ENCODE measurements at regions not wholly inside any gene's neighbourhood (a gene's known extent, or its start where the extent isn't known, plus 50 kb on each side); places are given as distances from the start of the nearest gene placed in this dataset.

DNA sequence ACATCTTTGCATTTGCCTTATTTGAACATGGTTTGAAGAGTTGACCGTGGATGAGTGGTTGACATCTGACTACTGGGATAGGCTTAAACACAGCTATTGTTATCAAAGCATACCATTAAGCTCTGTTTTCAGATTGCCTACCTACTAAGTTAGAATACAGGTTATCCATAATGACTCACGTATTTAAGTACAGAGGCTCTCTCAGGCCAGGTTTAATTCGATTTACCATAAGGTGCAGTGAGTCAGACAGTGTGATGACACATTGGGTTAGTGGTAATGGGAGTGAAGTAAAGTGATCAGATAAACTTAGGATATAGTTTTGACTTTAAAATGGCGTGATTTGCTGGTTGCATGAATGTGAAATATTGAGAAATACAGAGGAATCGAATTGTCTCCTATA lies 732.0 kb upstream of the CTNND2 start:
- 64% methylated on average over 4 of the region's 5 CpGs for WGBS

DNA sequence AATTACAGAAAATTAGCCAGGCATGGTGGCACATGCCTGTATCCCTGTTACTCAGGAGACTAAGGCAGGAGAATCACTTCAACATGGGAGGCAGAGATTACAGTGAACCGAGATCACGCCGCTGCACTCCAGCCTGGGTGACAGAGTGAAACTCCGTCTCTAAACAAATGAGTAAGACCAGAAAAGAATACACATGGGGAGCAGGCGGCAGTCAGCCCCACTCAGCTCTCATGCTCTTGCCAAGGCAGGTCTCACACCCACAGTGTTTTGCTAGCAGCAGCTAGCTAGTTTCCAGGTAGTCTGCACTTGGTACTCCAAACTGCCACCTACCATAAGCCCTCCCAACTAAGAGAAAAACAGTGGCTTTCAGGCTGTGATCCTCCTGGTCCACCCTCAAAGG lies 722.3 kb upstream of the CTNND2 start:
- Histone ChIP-seq H3K23ac (ENCODE audit: low read length in 2 of 2) (no peak overlapping the region), H3K4me2 (ENCODE audit: low read length, poor library complexity, severe bottlenecking) (no peak overlapping the region), H3K36me3 (ENCODE audit: control insufficient read depth in 1 of 2, insufficient read depth in 2 of 2, low read depth in 1 of 2, low read length in 2 of 2) (no peaks in the 10 kb centered on the region), H4K91ac (ENCODE audit: low read length) (no peak overlapping the region), H2BK15ac (ENCODE audit: low read depth, poor library complexity, severe bottlenecking) (no peak overlapping the region), H2BK12ac (ENCODE audit: low read length in 2 of 2) (no peak overlapping the region), H3K27me3 (ENCODE audit: control insufficient read depth in 1 of 2, insufficient read depth in 1 of 2, low read length in 2 of 2) (no peaks in the 10 kb centered on the region), H3K4ac (ENCODE audit: low read depth in 1 of 2, low read length in 2 of 2) (no peak overlapping the region), H2AFZ (ENCODE audit: low read depth, low read length) (no peak overlapping the region), H2BK5ac (ENCODE audit: low read depth, low read length, poor library complexity, severe bottlenecking) (no peak overlapping the region), H3K79me1 (replicated peaks; ENCODE audit: low read length, poor library complexity, severe bottlenecking) (no peaks in the 10 kb centered on the region), H3K9me3 (ENCODE audit: control insufficient read depth, low read length) (peaks cover 14% of the 10 kb centered on the region), H3K14ac (ENCODE audit: low read length in 2 of 2) (no peak overlapping the region), H2AK5ac (ENCODE audit: low read length, severe bottlenecking) (no peak overlapping the region), H3K18ac (ENCODE audit: low read depth in 1 of 2, low read length in 2 of 2) (no peak overlapping the region), H3K27ac (ENCODE audit: low read length, poor library complexity, severe bottlenecking) (no peak overlapping the region), H3K4me1 (ENCODE audit: control insufficient read depth, insufficient read depth, low read depth, low read length) (no peaks in the 10 kb centered on the region), H4K8ac (ENCODE audit: low read length) (no peak overlapping the region), H2BK120ac (ENCODE audit: low read depth, low read length) (no peak overlapping the region), H3K9ac (ENCODE audit: low read length) (no peak overlapping the region), H3K4me3 (ENCODE audit: insufficient read depth in 1 of 2, low read depth in 1 of 2, low read length in 2 of 2) (no peak overlapping the region)
- DNase-seq: no peak
- WGBS: 93% methylated on average over 5 of the region's 5 CpGs

More for the DNA sequence above, 732.0 kb upstream of the CTNND2 start:
- no peak overlapping the region for H2AK5ac ChIP-seq (ENCODE audit: low read length, severe bottlenecking)
- H3K27ac ChIP-seq (ENCODE audit: low read length, poor library complexity, severe bottlenecking): no peak overlapping the region
- H3K9me3 ChIP-seq (ENCODE audit: control insufficient read depth, low read length): peaks cover 14% of the 10 kb centered on the region
- no peak overlapping the region for H2BK12ac ChIP-seq (ENCODE audit: low read length in 2 of 2)
- H3K4me2 ChIP-seq (ENCODE audit: low read length, poor library complexity, severe bottlenecking): no peak overlapping the region
- no peak overlapping the region for H3K14ac ChIP-seq (ENCODE audit: low read length in 2 of 2)
- no peak overlapping the region for H3K23ac ChIP-seq (ENCODE audit: low read length in 2 of 2)
- H4K91ac ChIP-seq (ENCODE audit: low read length): no peak overlapping the region
- no peak overlapping the region for H3K18ac ChIP-seq (ENCODE audit: low read depth in 1 of 2, low read length in 2 of 2)
- no peaks in the 10 kb centered on the region for H3K79me1 ChIP-seq (replicated peaks; ENCODE audit: low read length, poor library complexity, severe bottlenecking)
- no peak overlapping the region for H2BK15ac ChIP-seq (ENCODE audit: low read depth, poor library complexity, severe bottlenecking)
- H3K4ac ChIP-seq (ENCODE audit: low read depth in 1 of 2, low read length in 2 of 2): no peak overlapping the region
- no peak for DNase-seq
- H2BK120ac ChIP-seq (ENCODE audit: low read depth, low read length): no peak overlapping the region
- no peak overlapping the region for H3K4me3 ChIP-seq (ENCODE audit: insufficient read depth in 1 of 2, low read depth in 1 of 2, low read length in 2 of 2)
- no peak overlapping the region for H2BK5ac ChIP-seq (ENCODE audit: low read depth, low read length, poor library complexity, severe bottlenecking)
- no peaks in the 10 kb centered on the region for H3K36me3 ChIP-seq (ENCODE audit: control insufficient read depth in 1 of 2, insufficient read depth in 2 of 2, low read depth in 1 of 2, low read length in 2 of 2)
- no peak overlapping the region for H2AFZ ChIP-seq (ENCODE audit: low read depth, low read length)
- H4K8ac ChIP-seq (ENCODE audit: low read length): no peak overlapping the region
- no peak overlapping the region for H3K9ac ChIP-seq (ENCODE audit: low read length)
- no peaks in the 10 kb centered on the region for H3K27me3 ChIP-seq (ENCODE audit: control insufficient read depth in 1 of 2, insufficient read depth in 1 of 2, low read length in 2 of 2)
- H3K4me1 ChIP-seq (ENCODE audit: control insufficient read depth, insufficient read depth, low read depth, low read length): no peaks in the 10 kb centered on the region

DNA sequence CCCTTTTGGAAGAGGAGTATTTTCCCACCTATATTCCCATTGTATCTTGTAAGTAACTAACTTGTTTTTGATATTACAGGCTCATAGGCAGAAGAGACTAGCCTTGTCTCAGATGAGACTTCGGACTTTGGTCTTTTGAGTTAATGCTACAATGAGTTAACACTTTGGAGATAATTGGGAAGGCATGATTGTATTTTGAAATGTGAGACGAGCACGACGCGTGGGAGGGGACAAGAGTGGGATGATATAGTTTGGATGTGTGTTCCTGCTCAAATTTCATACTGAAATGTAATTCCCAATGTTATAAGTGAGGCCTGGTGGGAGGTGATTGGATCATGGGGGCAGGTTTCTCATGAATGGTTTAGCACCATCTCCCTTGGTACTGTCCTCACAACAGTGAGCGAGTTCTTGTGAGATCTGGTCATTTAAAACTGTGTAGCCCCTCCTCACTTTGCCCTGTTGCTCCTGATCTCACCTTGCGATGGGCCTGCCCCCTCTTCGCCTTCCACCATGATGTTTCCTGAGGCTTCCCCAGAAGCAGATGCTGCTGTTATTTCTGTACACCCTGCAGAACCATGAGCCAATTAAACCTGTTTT lies 721.5 kb upstream of the CTNND2 start:
- no peak overlapping the region for H2AK5ac ChIP-seq (ENCODE audit: low read length, severe bottlenecking)
- no peak overlapping the region for H4K91ac ChIP-seq (ENCODE audit: low read length)
- no peak overlapping the region for H2BK120ac ChIP-seq (ENCODE audit: low read depth, low read length)
- H3K36me3 ChIP-seq (ENCODE audit: control insufficient read depth in 1 of 2, insufficient read depth in 2 of 2, low read depth in 1 of 2, low read length in 2 of 2): no peaks in the 10 kb centered on the region
- no peak overlapping the region for H2BK12ac ChIP-seq (ENCODE audit: low read length in 2 of 2)
- H2AFZ ChIP-seq (ENCODE audit: low read depth, low read length): no peak overlapping the region
- no peak overlapping the region for H3K9ac ChIP-seq (ENCODE audit: low read length)
- H3K23ac ChIP-seq (ENCODE audit: low read length in 2 of 2): no peak overlapping the region
- H3K9me3 ChIP-seq (ENCODE audit: control insufficient read depth, low read length): peaks cover 22% of the 10 kb centered on the region
- H2BK15ac ChIP-seq (ENCODE audit: low read depth, poor library complexity, severe bottlenecking): no peak overlapping the region
- H3K18ac ChIP-seq (ENCODE audit: low read depth in 1 of 2, low read length in 2 of 2): no peak overlapping the region
- no peak overlapping the region for H3K4me3 ChIP-seq (ENCODE audit: insufficient read depth in 1 of 2, low read depth in 1 of 2, low read length in 2 of 2)
- no peaks in the 10 kb centered on the region for H3K27me3 ChIP-seq (ENCODE audit: control insufficient read depth in 1 of 2, insufficient read depth in 1 of 2, low read length in 2 of 2)
- H2BK5ac ChIP-seq (ENCODE audit: low read depth, low read length, poor library complexity, severe bottlenecking): no peak overlapping the region
- no peaks in the 10 kb centered on the region for H3K4me1 ChIP-seq (ENCODE audit: control insufficient read depth, insufficient read depth, low read depth, low read length)
- H4K8ac ChIP-seq (ENCODE audit: low read length): no peak overlapping the region
- 81% methylated on average over 8 of the region's 8 CpGs for WGBS
- DNase-seq: no peak
- H3K4me2 ChIP-seq (ENCODE audit: low read length, poor library complexity, severe bottlenecking): no peak overlapping the region
- no peak overlapping the region for H3K27ac ChIP-seq (ENCODE audit: low read length, poor library complexity, severe bottlenecking)
- no peak overlapping the region for H3K14ac ChIP-seq (ENCODE audit: low read length in 2 of 2)
- H3K79me1 ChIP-seq (replicated peaks; ENCODE audit: low read length, poor library complexity, severe bottlenecking): no peaks in the 10 kb centered on the region
- H3K4ac ChIP-seq (ENCODE audit: low read depth in 1 of 2, low read length in 2 of 2): no peak overlapping the region

DNA sequence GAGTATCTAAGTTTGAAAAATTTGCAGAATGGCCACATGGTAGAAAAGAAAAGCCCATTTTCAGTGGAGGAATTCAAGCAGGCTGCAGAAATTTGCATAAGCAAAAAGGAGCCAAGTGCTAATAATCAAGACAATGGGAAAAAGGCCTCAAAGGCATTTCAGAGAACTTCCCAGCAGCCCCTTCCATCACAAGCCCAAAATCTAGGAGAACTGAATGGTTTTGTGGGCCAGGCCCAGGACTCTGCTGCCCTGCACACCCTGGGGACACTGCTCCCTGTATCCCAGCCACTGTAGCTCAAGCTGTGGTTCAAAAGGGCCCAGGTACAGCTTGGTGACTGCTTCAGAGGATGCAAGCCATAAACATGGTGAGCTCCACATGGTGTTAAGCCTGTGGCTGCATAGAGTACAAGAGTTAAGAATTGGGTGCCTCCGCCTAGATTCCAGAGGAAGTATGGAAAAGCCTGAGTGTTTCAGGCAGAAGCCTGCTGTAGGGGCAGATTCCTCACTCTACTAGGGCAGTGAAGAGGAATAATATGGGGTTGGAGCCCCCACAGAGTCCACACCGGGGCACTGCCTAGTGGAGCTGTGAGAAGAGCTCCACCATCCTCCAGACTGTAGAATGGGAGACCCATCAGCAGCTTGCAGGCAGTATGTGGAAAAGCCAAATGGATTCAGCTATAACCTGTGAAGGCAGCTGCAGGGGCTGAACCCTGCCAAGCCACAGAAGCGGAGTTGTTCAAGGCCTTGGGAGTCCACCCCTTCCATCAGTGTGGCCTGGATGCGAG lies 720.7 kb upstream of the CTNND2 start:
- H2BK12ac ChIP-seq (ENCODE audit: low read length in 2 of 2): no peak overlapping the region

More for the DNA sequence above, 720.7 kb upstream of the CTNND2 start:
- 68% methylated on average over 4 of the region's 4 CpGs for WGBS
- Histone ChIP-seq H3K4me2 (ENCODE audit: low read length, poor library complexity, severe bottlenecking) (no peak overlapping the region), H3K4ac (ENCODE audit: low read depth in 1 of 2, low read length in 2 of 2) (no peak overlapping the region), H3K79me1 (replicated peaks; ENCODE audit: low read length, poor library complexity, severe bottlenecking) (no peaks in the 10 kb centered on the region), H3K23ac (ENCODE audit: low read length in 2 of 2) (no peak overlapping the region), H2AFZ (ENCODE audit: low read depth, low read length) (no peak overlapping the region), H4K91ac (ENCODE audit: low read length) (no peak overlapping the region), H3K9ac (ENCODE audit: low read length) (no peak overlapping the region), H3K27me3 (ENCODE audit: control insufficient read depth in 1 of 2, insufficient read depth in 1 of 2, low read length in 2 of 2) (no peaks in the 10 kb centered on the region), H3K36me3 (ENCODE audit: control insufficient read depth in 1 of 2, insufficient read depth in 2 of 2, low read depth in 1 of 2, low read length in 2 of 2) (no peaks in the 10 kb centered on the region), H3K4me1 (ENCODE audit: control insufficient read depth, insufficient read depth, low read depth, low read length) (no peaks in the 10 kb centered on the region), H4K8ac (ENCODE audit: low read length) (no peak overlapping the region), H3K4me3 (ENCODE audit: insufficient read depth in 1 of 2, low read depth in 1 of 2, low read length in 2 of 2) (no peak overlapping the region), H2BK5ac (ENCODE audit: low read depth, low read length, poor library complexity, severe bottlenecking) (no peak overlapping the region), H2BK120ac (ENCODE audit: low read depth, low read length) (no peak overlapping the region), H3K27ac (ENCODE audit: low read length, poor library complexity, severe bottlenecking) (no peak overlapping the region), H2AK5ac (ENCODE audit: low read length, severe bottlenecking) (no peak overlapping the region), H2BK15ac (ENCODE audit: low read depth, poor library complexity, severe bottlenecking) (no peak overlapping the region), H3K9me3 (ENCODE audit: control insufficient read depth, low read length) (peaks cover 23% of the 10 kb centered on the region), H3K14ac (ENCODE audit: low read length in 2 of 2) (no peak overlapping the region), H3K18ac (ENCODE audit: low read depth in 1 of 2, low read length in 2 of 2) (no peak overlapping the region)
- DNase-seq: no peak

Measured in mesenchymal stem cell (in vitro differentiated cells and primary cell).